AG04450 (cell line): ENCODE measurements at regions not wholly inside any gene's neighbourhood (a gene's known extent, or its start where the extent isn't known, plus 50 kb on each side); places are given as distances from the start of the nearest gene placed in this dataset.
"Not testable (repeated sequence)": the region's sequence is repeated elsewhere in the genome, so short reads cannot be mapped to it uniquely, and the experiment has no call there.

Experiments
- CTCF ChIA-PET: fragments of 300-600, 350-600 bp; formaldehyde crosslinking; extraction: SDS; loops from one replicate; lab custom pipeline; 2022; ENCODE audit warnings: antibody characterized with exemption, inconsistent platforms; lab: Charles Lee
- POLR2A ChIA-PET: fragments of 350-600 bp; formaldehyde crosslinking; extraction: SDS; loops from one replicate; lab custom pipeline; 2021; ENCODE audit warnings: antibody characterized with exemption, inconsistent platforms; lab: Yijun Ruan, JAX
- DNase-seq: peaks from one replicate; pipeline ENCODE4 v3.0.0-alpha.2; 2011; ENCODE audit warnings: low read depth, low spot score
- H3K27ac ChIP-seq: one replicate; pipeline ENCODE4 v1.5.1; 2012; ENCODE audit warnings: low read depth, low read length, control low read depth
- H3K27me3 ChIP-seq: one replicate; pipeline ENCODE4 v1.6.0; 2012; ENCODE audit warnings: low read length; ENCODE audit not compliant: control insufficient read depth, insufficient read depth
- H3K4me3 ChIP-seq: 2 replicates; pipeline ENCODE4 v1.5.1; 2011; ENCODE audit warnings: mild to moderate bottlenecking, low read depth, low read length, control low read depth
- H3K9me3 ChIP-seq: 2 replicates; pipeline ENCODE4 v1.5.1; 2012; ENCODE audit warnings: low read length; ENCODE audit not compliant: control insufficient read depth, insufficient read depth
- CTCF ChIP-seq: IDR thresholded peaks from 2 replicates; pipeline ENCODE4 v1.5.1; 2011; ENCODE audit warnings: low read depth, low read length, control low read depth, inconsistent platforms

- no peak overlapping the region for H3K4me3 ChIP-seq
- no peak for TF ChIP-seq CTCF
- ChIA-PET POLR2A (no interaction called here), CTCF (interaction anchor here (0.9 to 1.4 kb wide), 2 partner anchors 17 to 110 kb away, joined by 3 to 4 read pairs; no protein-coding TSS in a partner anchor)
- no peaks in the 10 kb centered on the region for H3K9me3 ChIP-seq
- DNase-seq, result no peak
- no peak overlapping the region for H3K27ac ChIP-seq
- no peaks in the 10 kb centered on the region for H3K27me3 ChIP-seq
Measured at GRCh38 chr5:157965989-157966388, 107.0 kb upstream of the CLINT1 start.

GRCh38 chr5:157965040-157965678 is 106.2 kb upstream of the CLINT1 start:
- ChIA-PET POLR2A (no interaction called here), CTCF (interaction anchor here (0.6 to 1.5 kb wide), 3 partner anchors 16 to 109 kb away, joined by 3 to 11 read pairs (median 3); no protein-coding TSS in a partner anchor)
- Histone ChIP-seq H3K27me3 (no peaks in the 10 kb centered on the region), H3K9me3 (no peaks in the 10 kb centered on the region), H3K27ac (no peak overlapping the region), H3K4me3 (no peak overlapping the region)
- DNase-seq, result no peak
- TF ChIP-seq CTCF, result no peak

GRCh38 chr5:157963761-157964160 is 104.8 kb upstream of the CLINT1 start:
- no peak overlapping the region for H3K4me3 ChIP-seq
- POLR2A ChIA-PET, result no interaction called here
- H3K27me3 ChIP-seq, result no peaks in the 10 kb centered on the region
- no peaks in the 10 kb centered on the region for H3K9me3 ChIP-seq
- H3K27ac ChIP-seq, result no peak overlapping the region
- no peak for TF ChIP-seq CTCF
- CTCF ChIA-PET, result interaction anchor here (0.6 to 1.5 kb wide), 4 partner anchors 8 to 202 kb away, joined by 3 to 11 read pairs (median 4); no protein-coding TSS in a partner anchor
- no peak for DNase-seq

GRCh38 chr5:157963244-157963643 is 104.3 kb upstream of the CLINT1 start:
- DNase-seq, result no peak
- H3K9me3 ChIP-seq, result no peaks in the 10 kb centered on the region
- TF ChIP-seq CTCF, result no peak
- CTCF ChIA-PET, result interaction anchor here (1.4 to 1.5 kb wide), 2 partner anchors 15 to 201 kb away, joined by 4 to 11 read pairs; no protein-coding TSS in a partner anchor
- no peak overlapping the region for H3K4me3 ChIP-seq
- no peak overlapping the region for H3K27ac ChIP-seq
- POLR2A ChIA-PET, result no interaction called here
- no peaks in the 10 kb centered on the region for H3K27me3 ChIP-seq

- DNase-seq, H3K4me3 ChIP-seq, H3K27me3 ChIP-seq, H3K9me3 ChIP-seq, H3K27ac ChIP-seq: not testable (repeated sequence)
- ChIA-PET CTCF (interaction anchor here (2.5 kb wide), 1 partner anchor 14 kb away, joined by 16 read pairs; no protein-coding TSS in a partner anchor), POLR2A (interaction anchor here (0.6 kb wide), 1 partner anchor 104 kb away, joined by 3 read pairs; no protein-coding TSS in a partner anchor)
Measured at GRCh38 chr5:157962686-157963085, 103.7 kb upstream of the CLINT1 start.
